Fibroblast of lung (primary cell): ENCODE measurements at regions not wholly inside any gene's neighbourhood (a gene's known extent, or its start where the extent isn't known, plus 50 kb on each side); places are given as distances from the start of the nearest gene placed in this dataset.

Experiments used
- CTCF ChIP-seq, 2 donors: IDR thresholded peaks in 1 of 2; conservative IDR thresholded peaks in 1 of 2; 1 replicate in 1 of 2; 2 replicates in 1 of 2; pipeline ENCODE4 v1.5.1; 2011 to 2012; ENCODE audit warnings: low read length in 2 of 2, control low read depth in 1 of 2, inconsistent platforms in 1 of 2, low read depth in 1 of 2, mild to moderate bottlenecking in 1 of 2
- EZH2 ChIP-seq: IDR thresholded peaks from 2 replicates; pipeline ENCODE4 v1.5.1; 2012; ENCODE audit warnings: low read length, control low read depth, mild to moderate bottlenecking; ENCODE audit errors: missing control alignments

DNA sequence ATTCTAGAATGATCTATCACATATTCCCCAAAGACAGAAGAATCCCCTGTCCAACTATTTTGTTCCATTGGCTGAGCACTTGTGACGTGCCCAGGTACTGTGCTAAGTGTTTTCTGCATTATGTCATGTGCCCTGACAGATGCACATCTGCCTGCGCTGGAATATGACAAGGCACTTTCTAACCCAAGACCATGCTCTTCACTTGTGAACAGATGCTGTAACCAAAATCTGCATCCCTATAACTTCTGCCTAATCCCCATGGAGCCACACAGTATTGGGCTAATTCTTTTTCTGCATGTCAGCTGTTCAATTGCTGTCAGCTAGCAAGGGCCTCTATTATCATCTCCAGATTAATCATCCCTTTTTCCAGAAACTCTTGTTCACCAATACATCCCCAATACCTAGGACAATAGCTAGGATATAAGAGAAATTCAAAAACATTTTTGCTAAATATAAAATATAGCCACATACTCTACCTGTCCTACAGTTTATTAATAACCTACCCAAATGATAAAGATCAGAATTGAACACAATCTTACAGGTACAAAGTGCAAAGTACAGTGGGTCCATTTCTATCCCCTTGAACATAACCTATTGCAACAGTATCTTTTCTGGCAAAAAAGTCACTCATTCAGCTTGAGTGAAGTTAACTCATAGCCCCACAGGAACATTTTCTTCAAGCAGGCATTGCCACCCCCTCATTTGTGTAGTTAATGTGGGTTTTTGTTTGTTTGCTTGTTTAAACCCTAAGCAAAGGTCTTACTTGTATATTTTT, 109.4 kb upstream of the LRRN1 start:
- no peak for TF ChIP-seq CTCF (conservative IDR thresholded peaks at IDR 0.05 in 1 of 2, IDR thresholded peaks at IDR 0.05 in 1 of 2; ENCODE audit: low read depth in 1 of 2, low read length in 2 of 2)
- no peak for TF ChIP-seq EZH2
